K562 (cell line): ENCODE measurements at regions not wholly inside any gene's neighbourhood (a gene's known extent, or its start where the extent isn't known, plus 50 kb on each side); places are given as distances from the start of the nearest gene placed in this dataset.

Source experiments
- ATAC-seq: fragments of 200-7000 bp; cut with Tn5 transposase; 3 replicates; pipeline ENCODE4 v1.9.1; 2020; ENCODE audit warnings: moderate library complexity
- BruUV-seq: library from RNA; stranded (reverse); fragments of 400-500 nt; replicated peaks from 2 replicates; lab custom pipeline; 2021; lab: Mats Ljungman, UMichigan
- CTCF ChIA-PET: fragments of 300-600 bp; formaldehyde crosslinking; extraction: SDS; loops from one replicate; lab custom pipeline; 2021; ENCODE audit warnings: low intra/inter-chr PET ratio; lab: Yijun Ruan, JAX
- POLR2A ChIA-PET: fragments of 300-600, 350-650 bp; sonication (Branson Sonifier 250); formaldehyde crosslinking; extraction: SDS; loops from one replicate; lab custom pipeline; 2021; ENCODE audit warnings: antibody characterized with exemption, inconsistent platforms; lab: Yijun Ruan, JAX
- DNase-seq, 4 experiments: peaks; one replicate each; pipeline versions ENCODE4 v3.0.0 to v3.0.0-alpha.2; 2011 to 2018; ENCODE audit warnings: low spot score in 3 of 4, mixed read lengths in 3 of 4; ENCODE audit errors: extremely low read depth in 1 of 4
- FAIRE-seq: peaks from 2 replicates; lab custom pipeline; 2011; peaks lifted over from hg19 to GRCh38; lab: Jason Lieb, UNC
- H2AFZ ChIP-seq: 2 replicates; pipeline ENCODE4 v1.6.0; 2011; ENCODE audit warnings: low read depth, low read length, control low read depth, inconsistent platforms
- H3K27ac ChIP-seq: fragments of 200-600 bp; 3 replicates; pipeline ENCODE4 v1.8.0; 2011; ENCODE audit warnings: low read depth, mild to moderate bottlenecking, control low read depth, inconsistent platforms, low read length, moderate library complexity, mixed read lengths; ENCODE audit errors: extremely low read depth
- H3K27me3 ChIP-seq, 2 experiments: fragments of 300-600 bp in 1 of 2; 2 replicates in 1 of 2; 3 replicates in 1 of 2; pipeline versions ENCODE4 v1.6.0 to v1.8.0; 2011; ENCODE audit warnings: inconsistent platforms in 2 of 2, low read length in 2 of 2, mild to moderate bottlenecking in 1 of 2, mixed read lengths in 1 of 2, moderate library complexity in 1 of 2; ENCODE audit not compliant: control insufficient read depth in 2 of 2, insufficient read depth in 2 of 2
- H3K36me3 ChIP-seq: fragments of 300-600 bp; 3 replicates; pipeline ENCODE4 v1.8.0; 2011; ENCODE audit warnings: mild to moderate bottlenecking, low read length, inconsistent platforms; ENCODE audit not compliant: control insufficient read depth, insufficient read depth
- H3K4me1 ChIP-seq, 2 experiments: fragments of 200-600 bp in 1 of 2; replicated peaks in 1 of 2; 2 replicates in 1 of 2; 3 replicates in 1 of 2; pipeline versions ENCODE4 v1.5.1 to v1.8.0; 2011; ENCODE audit warnings: inconsistent platforms in 2 of 2, low read length in 2 of 2, mild to moderate bottlenecking in 1 of 2, mixed read lengths in 1 of 2, moderate library complexity in 1 of 2; ENCODE audit not compliant: control insufficient read depth in 2 of 2, insufficient read depth in 2 of 2
- H3K4me2 ChIP-seq: 2 replicates; pipeline ENCODE4 v1.6.1; 2011; ENCODE audit warnings: low read length, control low read depth, inconsistent platforms, mixed read lengths; ENCODE audit not compliant: insufficient read depth
- H3K4me3 ChIP-seq: fragments of 200-600 bp; sonication (generic), shearing (Covaris generic); 2 replicates; pipeline ENCODE4 v1.5.1; 2016; ENCODE audit warnings: control low read depth, inconsistent platforms
- H3K79me2 ChIP-seq: fragments of 200-600 bp; 3 replicates; pipeline ENCODE4 v1.8.0; 2011; ENCODE audit warnings: low read length, inconsistent platforms; ENCODE audit not compliant: control insufficient read depth, insufficient read depth
- H3K9ac ChIP-seq, 2 experiments: 2 replicates each; pipeline versions ENCODE4 v1.6.0 to v1.6.1; 2011; ENCODE audit warnings: low read depth in 2 of 2, low read length in 2 of 2, control low read depth in 1 of 2, inconsistent platforms in 1 of 2, mild to moderate bottlenecking in 1 of 2, mixed read lengths in 1 of 2; ENCODE audit not compliant: insufficient read depth in 1 of 2
- H3K9me1 ChIP-seq: one replicate; pipeline ENCODE4 v1.6.0; 2011; ENCODE audit warnings: inconsistent platforms, mild to moderate bottlenecking, low read length, moderate library complexity; ENCODE audit not compliant: control insufficient read depth, insufficient read depth
- H3K9me3 ChIP-seq: replicated peaks from 2 replicates; pipeline ENCODE4 v1.5.1; 2011; ENCODE audit warnings: low read depth, low read length, inconsistent platforms; ENCODE audit not compliant: control insufficient read depth, insufficient read depth
- H4K20me1 ChIP-seq: replicated peaks from 2 replicates; pipeline ENCODE4 v1.6.1; 2011; ENCODE audit warnings: low read length, inconsistent platforms, mixed read lengths; ENCODE audit not compliant: control insufficient read depth, insufficient read depth
- BCL6 ChIP-seq: fragments of 250-450 bp; sonication (Bioruptor Pico); IDR thresholded peaks from 2 replicates; pipeline ENCODE4 v1.4.0; 2020
- CBX8 ChIP-seq: fragments of 200-600 bp; sonication (generic); IDR thresholded peaks from 2 replicates; pipeline ENCODE4 v1.6.1; 2012; ENCODE audit warnings: borderline replicate concordance, mixed run types, low read depth, mild to moderate bottlenecking, moderate library complexity, mixed read lengths, low read length, control low read depth, inconsistent platforms; ENCODE audit not compliant: poor library complexity, severe bottlenecking; ENCODE audit errors: extremely low read depth
- CCNT2 ChIP-seq: IDR thresholded peaks from 2 replicates; pipeline ENCODE4 v1.6.1; 2011; ENCODE audit warnings: borderline replicate concordance, low read depth, mild to moderate bottlenecking, moderate library complexity, mixed read lengths, low read length; ENCODE audit not compliant: insufficient read length; ENCODE audit errors: extremely low read depth
- KDM4B ChIP-seq, 2 experiments: fragments of 450-650 bp in 1 of 2; sonication (generic) in 1 of 2; IDR thresholded peaks; 2 replicates each; pipeline ENCODE4 v1.6.1; 2016 to 2017; ENCODE audit warnings: borderline replicate concordance in 2 of 2, antibody characterized with exemption in 1 of 2, low read depth in 1 of 2, mild to moderate bottlenecking in 1 of 2
- MCM7 ChIP-seq, 2 experiments: fragments of 450-650 bp; IDR thresholded peaks; 2 replicates each; pipeline ENCODE4 v1.6.1; 2016 to 2018
- NR3C1 ChIP-seq: sonication (generic); formaldehyde crosslinking; IDR thresholded peaks from 2 replicates; pipeline ENCODE4 v1.8.1; 2022; ENCODE audit warnings: missing genetic modification reagents
- RNF2 ChIP-seq: sonication (generic); IDR thresholded peaks from 2 replicates; pipeline ENCODE4 v1.6.1; 2016
- XRCC5 ChIP-seq: fragments of 200-400 bp; formaldehyde crosslinking; IDR thresholded peaks from 2 replicates; pipeline ENCODE4 v1.6.1; 2017; ENCODE audit warnings: low read depth, mild to moderate bottlenecking, low read length
- ZKSCAN8 ChIP-seq: fragments of 200-800 bp; sonication (Bioruptor generic); IDR thresholded peaks from 2 replicates; pipeline ENCODE4 v1.6.1; 2016; ENCODE audit warnings: missing genetic modification characterization, missing compliant biosample characterization
- WGBS: fragments of 100-300 bp; shearing (Covaris generic); methylation state at CpG from one replicate; pipeline ENCODE4 v1.1.6; 2016; ENCODE audit warnings: low coverage, mixed read lengths; ENCODE audit not compliant: insufficient coverage; ENCODE audit errors: missing lambda C conversion rate; 5-methylcytosine and 5-hydroxymethylcytosine counted together
- in situ Hi-C: fragments of 300-500 bp; cut with MboI; formaldehyde crosslinking; loops from 4 replicates; pipeline ENCODE4 v1.15.0; 2018; ENCODE audit warnings: inconsistent platforms, mixed read lengths
- intact Hi-C: fragments of 100-400 bp; cut with micrococcal nuclease; formaldehyde crosslinking; loops from 2 replicates; pipeline ENCODE4 v1.14.2; 2022
- TF ChIP-seq, protein P1 (sequence below): fragments of 450-650 bp; formaldehyde crosslinking; IDR thresholded peaks from 2 replicates; pipeline ENCODE4 v1.4.0; 2020; ENCODE audit warnings: mild to moderate bottlenecking, mixed read lengths
- TF ChIP-seq, protein P2 (sequence below), 2 experiments: fragments of 450-650 bp; IDR thresholded peaks; 2 replicates each; pipeline ENCODE4 v1.6.1; 2018; ENCODE audit warnings: mild to moderate bottlenecking in 2 of 2, low read depth in 1 of 2; ENCODE audit not compliant: partially characterized antibody in 2 of 2
- TF ChIP-seq, protein P3 (sequence below): fragments of 450-650 bp; IDR thresholded peaks from 2 replicates; pipeline ENCODE4 v1.6.1; 2017; ENCODE audit warnings: antibody characterized with exemption

- TF ChIP-seq, protein P1, sequence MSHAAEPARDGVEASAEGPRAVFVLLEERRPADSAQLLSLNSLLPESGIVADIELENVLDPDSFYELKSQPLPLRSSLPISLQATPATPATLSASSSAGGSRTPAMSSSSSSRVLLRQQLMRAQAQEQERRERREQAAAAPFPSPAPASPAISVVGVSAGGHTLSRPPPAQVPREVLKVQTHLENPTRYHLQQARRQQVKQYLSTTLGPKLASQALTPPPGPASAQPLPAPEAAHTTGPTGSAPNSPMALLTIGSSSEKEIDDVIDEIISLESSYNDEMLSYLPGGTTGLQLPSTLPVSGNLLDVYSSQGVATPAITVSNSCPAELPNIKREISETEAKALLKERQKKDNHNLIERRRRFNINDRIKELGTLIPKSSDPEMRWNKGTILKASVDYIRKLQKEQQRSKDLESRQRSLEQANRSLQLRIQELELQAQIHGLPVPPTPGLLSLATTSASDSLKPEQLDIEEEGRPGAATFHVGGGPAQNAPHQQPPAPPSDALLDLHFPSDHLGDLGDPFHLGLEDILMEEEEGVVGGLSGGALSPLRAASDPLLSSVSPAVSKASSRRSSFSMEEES = no peak
Measured at GRCh38 chr2:151030663-151031230, 230.9 kb downstream of the RBM43 start (continued).

- Histone ChIP-seq H3K4me1 (no peaks in the 10 kb centered on the region), H3K36me3 (no peaks in the 10 kb centered on the region), H3K27ac (no peak overlapping the region), H3K4me3 (no peak overlapping the region), H3K9me1 (no peaks in the 10 kb centered on the region), H3K79me2 (no peaks in the 10 kb centered on the region), H2AFZ (no peak overlapping the region), H3K4me2 (no peak overlapping the region), H3K9ac (no peak overlapping the region), H4K20me1 (no peaks in the 10 kb centered on the region), H3K27me3 (no peaks in the 10 kb centered on the region), H3K9me3 (no peaks in the 10 kb centered on the region)
- intact Hi-C loops = no loop called here
- DNase-seq (no peak), FAIRE-seq (no peak), ATAC-seq (no peak)
- in situ Hi-C loops = no loop called here
- CTCF ChIA-PET = no interaction called here
- POLR2A ChIA-PET = no interaction called here
- 2% methylated on average over 4 of the region's 4 CpGs for WGBS
- BruUV-seq = no TSS peak
- TF ChIP-seq XRCC5 (no peak), RNF2 (no peak), ZKSCAN8 (CRISPR knock-in tag) (no peak), MCM7 (IDR thresholded peaks at IDR 0.05) (no peak), BCL6 (no peak), CCNT2 (no peak), KDM4B (IDR thresholded peaks at IDR 0.05; ENCODE audit: borderline replicate concordance in 2 of 2, low read depth in 1 of 2) (no peak), NR3C1 (CRISPR knock-in tag) (no peak), CBX8 (no peak)
- TF ChIP-seq, protein P2, sequence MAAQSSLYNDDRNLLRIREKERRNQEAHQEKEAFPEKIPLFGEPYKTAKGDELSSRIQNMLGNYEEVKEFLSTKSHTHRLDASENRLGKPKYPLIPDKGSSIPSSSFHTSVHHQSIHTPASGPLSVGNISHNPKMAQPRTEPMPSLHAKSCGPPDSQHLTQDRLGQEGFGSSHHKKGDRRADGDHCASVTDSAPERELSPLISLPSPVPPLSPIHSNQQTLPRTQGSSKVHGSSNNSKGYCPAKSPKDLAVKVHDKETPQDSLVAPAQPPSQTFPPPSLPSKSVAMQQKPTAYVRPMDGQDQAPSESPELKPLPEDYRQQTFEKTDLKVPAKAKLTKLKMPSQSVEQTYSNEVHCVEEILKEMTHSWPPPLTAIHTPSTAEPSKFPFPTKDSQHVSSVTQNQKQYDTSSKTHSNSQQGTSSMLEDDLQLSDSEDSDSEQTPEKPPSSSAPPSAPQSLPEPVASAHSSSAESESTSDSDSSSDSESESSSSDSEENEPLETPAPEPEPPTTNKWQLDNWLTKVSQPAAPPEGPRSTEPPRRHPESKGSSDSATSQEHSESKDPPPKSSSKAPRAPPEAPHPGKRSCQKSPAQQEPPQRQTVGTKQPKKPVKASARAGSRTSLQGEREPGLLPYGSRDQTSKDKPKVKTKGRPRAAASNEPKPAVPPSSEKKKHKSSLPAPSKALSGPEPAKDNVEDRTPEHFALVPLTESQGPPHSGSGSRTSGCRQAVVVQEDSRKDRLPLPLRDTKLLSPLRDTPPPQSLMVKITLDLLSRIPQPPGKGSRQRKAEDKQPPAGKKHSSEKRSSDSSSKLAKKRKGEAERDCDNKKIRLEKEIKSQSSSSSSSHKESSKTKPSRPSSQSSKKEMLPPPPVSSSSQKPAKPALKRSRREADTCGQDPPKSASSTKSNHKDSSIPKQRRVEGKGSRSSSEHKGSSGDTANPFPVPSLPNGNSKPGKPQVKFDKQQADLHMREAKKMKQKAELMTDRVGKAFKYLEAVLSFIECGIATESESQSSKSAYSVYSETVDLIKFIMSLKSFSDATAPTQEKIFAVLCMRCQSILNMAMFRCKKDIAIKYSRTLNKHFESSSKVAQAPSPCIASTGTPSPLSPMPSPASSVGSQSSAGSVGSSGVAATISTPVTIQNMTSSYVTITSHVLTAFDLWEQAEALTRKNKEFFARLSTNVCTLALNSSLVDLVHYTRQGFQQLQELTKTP (IDR thresholded peaks at IDR 0.05; ENCODE audit: low read depth in 1 of 2, partially characterized antibody in 2 of 2) = no peak
- TF ChIP-seq, protein P3, sequence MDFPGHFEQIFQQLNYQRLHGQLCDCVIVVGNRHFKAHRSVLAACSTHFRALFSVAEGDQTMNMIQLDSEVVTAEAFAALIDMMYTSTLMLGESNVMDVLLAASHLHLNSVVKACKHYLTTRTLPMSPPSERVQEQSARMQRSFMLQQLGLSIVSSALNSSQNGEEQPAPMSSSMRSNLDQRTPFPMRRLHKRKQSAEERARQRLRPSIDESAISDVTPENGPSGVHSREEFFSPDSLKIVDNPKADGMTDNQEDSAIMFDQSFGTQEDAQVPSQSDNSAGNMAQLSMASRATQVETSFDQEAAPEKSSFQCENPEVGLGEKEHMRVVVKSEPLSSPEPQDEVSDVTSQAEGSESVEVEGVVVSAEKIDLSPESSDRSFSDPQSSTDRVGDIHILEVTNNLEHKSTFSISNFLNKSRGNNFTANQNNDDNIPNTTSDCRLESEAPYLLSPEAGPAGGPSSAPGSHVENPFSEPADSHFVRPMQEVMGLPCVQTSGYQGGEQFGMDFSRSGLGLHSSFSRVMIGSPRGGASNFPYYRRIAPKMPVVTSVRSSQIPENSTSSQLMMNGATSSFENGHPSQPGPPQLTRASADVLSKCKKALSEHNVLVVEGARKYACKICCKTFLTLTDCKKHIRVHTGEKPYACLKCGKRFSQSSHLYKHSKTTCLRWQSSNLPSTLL = no peak
Measured at GRCh38 chr2:151029406-151030157, 232.1 kb downstream of the RBM43 start.
